Right renal pelvis (tissue), 4 donors: ENCODE measurements at regions not wholly inside any gene's neighbourhood (a gene's known extent, or its start where the extent isn't known, plus 50 kb on each side); places are given as distances from the start of the nearest gene placed in this dataset.

ENCODE experiments used
- DNase-seq, 4 donors: peaks; one replicate each; pipeline ENCODE4 v3.0.0-alpha.2; 2013; ENCODE audit warnings: low read depth in 4 of 4, low spot score in 3 of 4, missing footprints in 1 of 4

DNA sequence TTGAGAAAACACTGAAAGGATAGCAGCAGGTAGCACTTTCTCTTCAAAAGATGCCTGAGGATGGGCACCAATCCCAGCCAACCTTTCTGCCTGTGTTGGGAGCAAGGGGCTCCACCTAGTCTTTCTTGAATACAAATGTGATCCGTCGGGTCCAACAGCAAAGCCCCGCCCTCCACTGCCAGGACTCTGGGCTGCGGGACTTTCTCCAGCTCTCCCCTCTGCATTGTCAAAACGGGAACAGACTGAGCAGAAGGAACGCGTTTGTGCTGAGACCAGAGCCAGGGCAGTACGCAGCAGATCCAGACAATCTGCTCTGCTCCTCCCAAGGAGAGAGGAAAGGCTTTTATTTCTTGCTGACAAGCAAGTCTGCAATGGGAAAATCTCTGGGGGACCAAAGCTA, 139.7 kb downstream of the SEC61B start:
- no peak for DNase-seq

- no peak for DNase-seq
Observed at GRCh38 chr9:99362321-99362720, 140.2 kb downstream of the SEC61B start.

GRCh38 chr9:99363509-99363908, 141.4 kb downstream of the SEC61B start:
- no peak for DNase-seq

- DNase-seq: no peak
Observed at GRCh38 chr9:99365233-99365980, 143.3 kb downstream of the SEC61B start.

GRCh38 chr9:99366183-99366582, 144.1 kb downstream of the SEC61B start:
- DNase-seq: no peak

DNA sequence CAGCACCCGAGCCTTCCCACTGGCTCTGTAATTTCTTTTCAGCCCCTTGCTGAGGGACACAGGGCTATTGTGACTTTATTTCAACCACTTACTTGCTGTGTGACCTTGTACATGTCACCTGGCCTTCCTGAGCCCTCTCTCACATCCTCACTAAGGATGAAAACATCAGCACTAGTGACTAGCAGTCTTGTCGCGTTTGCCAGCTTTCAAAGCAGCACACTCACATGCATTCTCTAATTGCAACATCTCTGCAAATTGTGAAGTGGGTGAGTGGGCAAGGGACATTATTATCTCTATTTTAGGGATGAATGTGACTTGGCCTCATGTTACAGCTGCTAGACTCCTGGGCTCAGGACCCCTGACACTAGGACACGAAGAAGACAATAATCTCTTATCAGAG, 144.5 kb downstream of the SEC61B start:
- no peak for DNase-seq

DNA sequence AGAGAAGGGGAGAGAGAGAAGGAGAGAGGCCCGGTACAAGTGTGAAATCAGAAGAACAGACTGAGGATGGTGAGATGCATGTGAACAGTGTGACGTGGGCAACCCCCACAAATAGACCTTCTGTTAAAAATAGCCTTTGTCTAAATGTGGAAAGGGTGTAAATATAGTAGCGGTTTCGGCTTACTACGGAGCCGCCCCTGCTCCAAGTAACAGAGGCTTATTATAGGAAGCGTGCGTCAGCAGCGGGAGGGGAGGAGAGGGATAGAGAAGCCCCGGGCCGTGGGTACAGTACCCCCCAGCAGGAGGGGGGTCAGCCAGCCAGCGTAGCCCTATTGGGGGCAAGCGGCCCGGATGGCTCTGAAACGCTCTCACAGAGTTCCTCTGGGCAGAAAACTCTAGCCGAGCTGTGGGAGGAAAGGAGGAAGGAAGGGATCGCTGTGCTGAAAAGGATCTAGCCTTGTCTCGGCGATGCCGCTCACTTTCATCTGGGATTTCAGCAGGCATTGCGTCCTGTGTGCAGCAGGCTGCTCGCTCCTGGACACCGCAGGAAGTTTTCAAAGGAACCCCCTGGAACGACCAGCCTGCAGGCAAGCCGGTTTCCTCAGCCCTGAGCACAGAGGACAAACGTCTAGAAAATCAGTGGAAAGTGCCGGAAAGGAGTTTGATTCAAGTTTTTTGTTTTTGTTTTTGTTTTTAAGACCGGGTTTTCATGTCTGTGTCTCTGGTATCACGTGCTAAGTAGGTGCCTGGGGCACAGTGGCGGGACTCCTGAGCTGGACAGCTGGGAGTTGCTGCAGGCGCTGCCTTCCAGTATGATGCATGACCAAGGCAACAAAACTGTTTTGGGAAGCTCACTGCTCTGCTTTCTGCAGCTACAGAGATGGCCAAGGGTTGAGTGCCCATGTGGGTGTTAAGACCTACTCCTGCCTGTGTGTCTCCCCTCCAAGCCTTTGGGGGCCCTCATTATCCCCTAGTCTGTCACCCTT, 146.6 kb downstream of the SEC61B start:
- peak in 1 of 4 donors; percentile 9 for DNase-seq

DNA sequence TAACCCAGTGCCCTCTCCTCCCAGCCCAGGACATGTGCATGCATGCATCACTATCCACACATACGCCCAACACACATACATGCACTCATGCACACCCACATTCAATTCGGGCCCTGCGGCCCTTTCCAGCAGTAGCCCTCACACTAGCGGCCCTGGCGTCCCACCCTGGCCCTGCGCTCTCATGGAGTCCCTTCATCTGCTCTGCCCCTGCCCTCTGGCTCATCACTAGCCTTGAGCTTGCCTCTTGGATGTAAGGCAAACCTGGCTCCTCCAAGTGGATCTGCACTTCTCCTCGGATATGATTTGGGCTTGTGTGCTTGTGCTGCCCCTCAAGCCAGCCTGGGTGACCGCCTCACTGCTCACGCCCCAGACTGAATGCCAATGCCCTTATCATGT, 147.2 kb downstream of the SEC61B start:
- no peak for DNase-seq

DNA sequence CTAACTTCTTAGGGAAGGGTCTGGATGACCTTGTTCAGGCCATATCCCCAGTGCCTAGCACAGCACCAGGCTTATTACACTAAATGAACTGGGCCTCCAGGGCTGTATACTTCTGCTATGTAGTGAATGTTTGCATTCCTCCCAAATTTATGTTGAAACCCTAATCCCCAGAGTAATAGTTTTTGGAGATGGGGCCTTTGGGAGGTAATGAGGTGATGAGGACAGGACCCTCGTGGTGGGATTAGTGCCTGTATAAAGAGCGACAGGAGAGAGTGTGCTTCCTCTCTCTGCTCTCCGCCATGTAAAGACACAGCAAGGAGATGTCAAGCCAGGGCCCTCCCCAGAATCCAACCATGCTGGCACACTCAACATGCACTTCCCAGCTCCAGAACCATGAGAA, 148.3 kb downstream of the SEC61B start:
- DNase-seq: no peak

GRCh38 chr9:99371376-99371775, 149.3 kb downstream of the SEC61B start:
- DNase-seq: no peak

DNA sequence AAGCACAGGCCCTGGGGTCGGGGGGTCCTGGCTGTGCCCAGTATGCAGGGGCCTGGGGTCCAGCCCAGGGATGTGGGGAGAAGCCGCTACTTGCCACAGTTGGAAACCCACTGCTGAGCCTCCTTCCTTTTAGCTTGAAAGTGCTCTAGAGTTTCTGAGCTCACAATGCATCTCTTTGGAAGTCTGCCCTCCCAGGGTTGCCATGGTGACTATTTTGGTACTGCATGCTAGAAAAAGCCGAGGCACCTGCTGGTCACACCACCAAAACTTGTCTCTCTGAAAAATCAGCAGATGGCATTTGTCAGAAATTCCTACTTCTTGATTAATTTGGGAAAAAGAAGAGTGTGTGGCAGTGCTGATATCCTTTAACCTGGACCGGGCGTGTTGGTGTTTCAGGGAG, 151.8 kb downstream of the SEC61B start:
- no peak for DNase-seq

- DNase-seq: no peak
Observed at GRCh38 chr9:99374793-99375192, 152.7 kb downstream of the SEC61B start.

- no peak for DNase-seq
Observed at GRCh38 chr9:99375481-99375880, 153.4 kb downstream of the SEC61B start.

DNA sequence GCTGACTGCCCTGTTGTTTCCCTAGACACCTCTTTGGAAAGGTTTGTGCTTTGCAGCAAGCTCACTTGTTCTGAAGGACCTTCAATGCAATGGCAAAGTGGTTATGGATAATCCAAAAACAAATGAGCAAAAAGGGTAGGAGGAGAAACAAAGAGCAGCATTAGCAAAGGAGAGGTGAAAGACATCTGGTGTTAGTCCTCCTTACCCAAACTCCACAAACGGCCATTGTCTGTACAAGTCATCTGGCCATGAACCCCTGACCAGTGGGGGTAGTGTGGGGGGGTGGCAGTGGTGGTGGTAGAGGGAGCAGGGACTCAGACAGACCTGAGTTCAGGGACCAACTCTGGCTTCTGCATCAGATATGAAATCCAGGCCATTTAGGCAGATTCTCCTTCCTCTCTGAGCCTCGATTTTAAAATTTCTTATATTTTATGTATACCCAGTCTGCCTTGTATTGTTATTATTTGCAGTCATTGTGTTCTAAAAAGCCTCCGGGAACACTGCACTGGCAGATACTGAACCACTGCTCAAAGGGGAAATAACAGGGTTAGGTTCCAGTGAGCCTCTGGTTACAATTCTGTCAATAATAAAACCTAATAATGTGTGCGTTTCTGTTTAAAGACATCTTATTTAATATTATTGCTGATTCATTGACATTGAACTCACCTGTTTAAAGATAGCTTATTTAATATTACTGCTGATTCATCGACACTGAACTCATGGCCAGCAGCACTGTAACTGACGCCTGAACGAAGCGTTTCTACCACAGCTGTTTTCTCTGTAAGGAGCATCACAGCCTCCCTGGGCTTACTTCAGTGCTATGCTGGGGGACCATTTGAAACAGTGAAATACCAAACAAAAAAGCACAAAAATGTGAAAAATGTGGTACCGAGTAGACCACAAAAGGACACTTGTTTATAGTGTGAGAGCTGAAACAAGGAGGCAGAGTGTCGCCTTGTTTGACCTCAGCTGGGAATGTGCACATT, 156.0 kb downstream of the SEC61B start:
- DNase-seq: no peak

- no peak for DNase-seq
Observed at GRCh38 chr9:99383536-99383935, 161.5 kb downstream of the SEC61B start.

DNA sequence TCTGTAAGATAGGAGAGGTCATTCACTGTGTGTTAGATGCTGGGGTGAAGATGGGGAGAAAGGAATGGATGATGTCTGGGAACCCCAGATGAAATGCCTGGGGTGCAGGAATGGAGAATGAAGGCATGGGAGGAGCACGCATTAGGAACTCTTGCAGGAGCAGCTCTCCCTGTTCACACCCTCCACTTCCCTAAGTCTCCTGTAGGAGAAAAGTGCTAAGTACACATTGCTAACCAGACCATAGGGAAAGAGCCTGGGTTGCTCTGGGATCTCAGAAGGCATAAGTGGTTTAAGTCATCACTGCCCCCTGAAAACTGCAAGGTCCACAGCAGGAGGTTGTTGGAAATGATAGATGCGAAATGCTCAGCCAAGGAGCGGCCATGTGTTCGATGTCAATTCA, 163.1 kb downstream of the SEC61B start:
- DNase-seq: no peak

DNA sequence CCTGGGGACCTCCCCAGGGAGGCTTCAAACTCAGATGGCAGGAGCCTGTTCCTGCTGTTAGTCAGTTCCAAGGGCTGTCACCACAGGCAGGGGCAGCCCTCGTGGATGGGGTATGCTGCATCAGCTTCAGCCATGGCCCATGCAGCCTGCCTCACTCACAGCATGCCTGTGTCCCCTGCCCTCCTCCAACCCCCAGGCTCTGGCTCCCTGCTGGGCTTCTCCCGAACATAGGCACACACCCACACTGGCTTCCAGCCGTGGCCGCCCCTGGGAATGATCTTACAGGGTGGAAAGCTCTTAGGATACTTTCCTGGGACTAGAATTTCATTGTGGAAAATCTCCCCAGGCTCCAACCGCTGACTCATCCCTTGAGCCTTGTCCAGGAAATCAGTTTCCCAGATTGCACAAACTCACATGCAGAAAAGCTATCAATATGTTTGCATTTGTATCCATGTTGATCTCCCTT, 163.8 kb downstream of the SEC61B start:
- DNase-seq: no peak

GRCh38 chr9:99387431-99387830, 165.3 kb downstream of the SEC61B start:
- DNase-seq: no peak

- DNase-seq: no peak
Observed at GRCh38 chr9:99389087-99390033, 167.3 kb downstream of the SEC61B start.
